ENCODE measurements at regions not wholly inside any gene's neighbourhood (a gene's known extent, or its start where the extent isn't known, plus 50 kb on each side); places are given as distances from the start of the nearest gene placed in this dataset.
A peak's percentile ranks its signal among the peaks of the same experiment; 100 is the strongest.

DNA sequence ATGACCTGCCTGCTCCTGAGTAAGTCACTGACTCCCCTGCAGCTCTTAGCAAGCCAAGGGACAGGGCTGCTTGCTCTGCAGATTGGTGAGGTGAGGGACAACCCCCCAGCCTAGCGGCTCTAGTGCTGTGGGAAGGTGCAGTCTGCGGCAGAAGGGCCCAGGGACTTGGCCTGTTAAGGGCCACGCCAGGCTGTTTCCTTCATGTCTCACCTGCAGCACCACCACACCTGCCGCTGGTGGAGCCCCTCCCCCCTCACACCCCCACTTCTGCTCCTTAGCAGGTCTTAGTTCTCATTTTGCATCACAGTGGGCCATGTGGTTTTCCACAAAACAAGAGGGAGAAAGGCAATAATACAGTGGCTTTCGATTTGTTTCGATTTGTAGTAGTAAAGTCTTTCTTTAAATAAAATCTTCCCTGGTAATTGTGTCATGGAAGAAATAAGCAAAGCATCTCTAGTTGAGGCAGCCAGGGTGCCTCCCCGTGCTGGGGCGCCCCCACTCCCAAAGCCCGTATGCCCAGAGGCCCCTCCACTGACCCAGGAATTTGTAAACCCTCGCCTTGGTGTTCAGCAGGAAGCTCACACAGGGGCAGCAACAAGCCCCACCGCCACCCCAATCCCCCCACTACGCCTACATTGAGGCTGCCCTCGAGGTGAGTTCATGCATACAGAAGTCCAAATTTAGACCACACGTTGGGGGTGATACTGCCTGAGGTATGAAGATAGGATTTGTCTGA is 86.5 kb upstream of the CLDN5 start:
- ATAC-seq (ENCODE audit: poor library complexity), result no peak
- Mint-ChIP-seq H3K4me3 (peak overlapping the region; percentile 20), H3K27ac (peak overlapping the region; percentile 49), H3K4me1 (ENCODE audit: low read depth) (peaks cover 43% of the 10 kb centered on the region), H3K9me3 (no peaks in the 10 kb centered on the region), H3K27me3 (no peaks in the 10 kb centered on the region), H3K36me3 (ENCODE audit: low read depth) (no peaks in the 10 kb centered on the region)
- Histone ChIP-seq H3K4me3 (ENCODE audit: low read length) (no peak overlapping the region), H3K36me3 (ENCODE audit: insufficient read depth, low read length) (no peaks in the 10 kb centered on the region), H3K4me1 (ENCODE audit: insufficient read depth, low read length) (peaks cover 46% of the 10 kb centered on the region), H3K27me3 (ENCODE audit: control insufficient read depth in 1 of 2, insufficient read depth in 2 of 2, low read length in 2 of 2) (peaks cover 0 to 2% of the 10 kb centered on the region in 2 experiments), H3K27ac (ENCODE audit: low read depth in 1 of 2, low read length in 2 of 2) (no peak overlapping the region), H3K9me3 (ENCODE audit: control insufficient read depth in 1 of 2, insufficient read depth in 1 of 2, low read length in 2 of 2) (no peaks in the 10 kb centered on the region)
- ChIA-PET CTCF (no interaction called here), POLR2A (interaction anchor here (1.6 to 5.5 kb wide), 2 partner anchors 9 to 13 kb away, joined by 4 to 45 read pairs; no protein-coding TSS in a partner anchor)
- peak in 3 of 14 experiments; percentile 6 to 29 (median 21) for DNase-seq
- TF ChIP-seq, protein P1, sequence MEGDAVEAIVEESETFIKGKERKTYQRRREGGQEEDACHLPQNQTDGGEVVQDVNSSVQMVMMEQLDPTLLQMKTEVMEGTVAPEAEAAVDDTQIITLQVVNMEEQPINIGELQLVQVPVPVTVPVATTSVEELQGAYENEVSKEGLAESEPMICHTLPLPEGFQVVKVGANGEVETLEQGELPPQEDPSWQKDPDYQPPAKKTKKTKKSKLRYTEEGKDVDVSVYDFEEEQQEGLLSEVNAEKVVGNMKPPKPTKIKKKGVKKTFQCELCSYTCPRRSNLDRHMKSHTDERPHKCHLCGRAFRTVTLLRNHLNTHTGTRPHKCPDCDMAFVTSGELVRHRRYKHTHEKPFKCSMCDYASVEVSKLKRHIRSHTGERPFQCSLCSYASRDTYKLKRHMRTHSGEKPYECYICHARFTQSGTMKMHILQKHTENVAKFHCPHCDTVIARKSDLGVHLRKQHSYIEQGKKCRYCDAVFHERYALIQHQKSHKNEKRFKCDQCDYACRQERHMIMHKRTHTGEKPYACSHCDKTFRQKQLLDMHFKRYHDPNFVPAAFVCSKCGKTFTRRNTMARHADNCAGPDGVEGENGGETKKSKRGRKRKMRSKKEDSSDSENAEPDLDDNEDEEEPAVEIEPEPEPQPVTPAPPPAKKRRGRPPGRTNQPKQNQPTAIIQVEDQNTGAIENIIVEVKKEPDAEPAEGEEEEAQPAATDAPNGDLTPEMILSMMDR (IDR thresholded peaks at IDR 0.05), result no peak
- intact Hi-C loops (cut with DNase I, micrococcal nuclease), result no loop called here

DNA sequence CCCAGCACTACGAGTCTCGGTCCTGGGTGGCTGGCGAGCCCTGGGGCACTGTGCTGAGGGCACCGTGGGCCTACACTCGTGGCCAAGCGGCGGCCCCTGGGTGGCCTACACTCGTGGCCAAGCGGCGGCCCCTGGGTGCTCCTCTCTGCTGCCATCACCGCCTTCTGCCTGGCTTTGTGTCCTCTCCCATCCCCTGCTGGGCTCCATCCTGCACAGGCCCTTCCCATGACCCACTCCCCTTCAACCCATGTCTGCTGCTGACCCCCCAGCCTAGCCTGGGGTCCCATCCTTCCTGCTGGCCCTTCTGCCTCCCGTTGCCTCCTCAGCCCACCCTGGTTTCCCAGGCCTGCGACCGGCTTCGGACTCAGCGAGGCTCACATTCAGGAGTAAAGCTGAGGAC is 87.4 kb upstream of the CLDN5 start:
- Mint-ChIP-seq H3K27me3 (no peaks in the 10 kb centered on the region), H3K9me3 (no peaks in the 10 kb centered on the region), H3K4me1 (ENCODE audit: low read depth) (peaks cover 38% of the 10 kb centered on the region), H3K27ac (no peak overlapping the region), H3K36me3 (ENCODE audit: low read depth) (no peaks in the 10 kb centered on the region), H3K4me3 (no peak overlapping the region)
- ChIA-PET POLR2A (interaction anchor here (5.5 kb wide), 1 partner anchor 14 kb away, joined by 45 read pairs; no protein-coding TSS in a partner anchor), CTCF (no interaction called here)
- no peak for DNase-seq
- TF ChIP-seq, protein P1 (IDR thresholded peaks at IDR 0.05), result no peak
- Histone ChIP-seq H3K27me3 (ENCODE audit: control insufficient read depth in 1 of 2, insufficient read depth in 2 of 2, low read length in 2 of 2) (peaks cover 0 to 2% of the 10 kb centered on the region in 2 experiments), H3K9me3 (ENCODE audit: control insufficient read depth in 1 of 2, insufficient read depth in 1 of 2, low read length in 2 of 2) (no peaks in the 10 kb centered on the region), H3K4me1 (ENCODE audit: insufficient read depth, low read length) (peaks cover 44% of the 10 kb centered on the region), H3K27ac (ENCODE audit: low read depth in 1 of 2, low read length in 2 of 2) (no peak overlapping the region), H3K4me3 (ENCODE audit: low read length) (no peak overlapping the region), H3K36me3 (ENCODE audit: insufficient read depth, low read length) (no peaks in the 10 kb centered on the region)
- ATAC-seq (ENCODE audit: poor library complexity), result no peak
- intact Hi-C loops (cut with DNase I, micrococcal nuclease), result no loop called here

GRCh38 chr22:19612866-19613572 is 88.8 kb upstream of the CLDN5 start:
- no peaks in the 10 kb centered on the region for H3K36me3 ChIP-seq (ENCODE audit: insufficient read depth, low read length)
- ChIA-PET CTCF (no interaction called here), POLR2A (no interaction called here)
- H3K4me3 Mint-ChIP-seq, result no peak overlapping the region
- H3K27me3 Mint-ChIP-seq, result no peaks in the 10 kb centered on the region
- intact Hi-C loops (cut with DNase I, micrococcal nuclease), result no loop called here
- no peaks in the 10 kb centered on the region for H3K36me3 Mint-ChIP-seq (ENCODE audit: low read depth)
- peaks cover 0 to 2% of the 10 kb centered on the region in 2 experiments for H3K27me3 ChIP-seq (ENCODE audit: control insufficient read depth in 1 of 2, insufficient read depth in 2 of 2, low read length in 2 of 2)
- no peaks in the 10 kb centered on the region for H3K9me3 Mint-ChIP-seq
- no peak for ATAC-seq (ENCODE audit: poor library complexity)
- H3K27ac ChIP-seq (ENCODE audit: low read depth in 1 of 2, low read length in 2 of 2), result no peak overlapping the region
- H3K4me1 Mint-ChIP-seq (ENCODE audit: low read depth), result peaks cover 24% of the 10 kb centered on the region
- H3K27ac Mint-ChIP-seq, result no peak overlapping the region
- H3K9me3 ChIP-seq (ENCODE audit: control insufficient read depth in 1 of 2, insufficient read depth in 1 of 2, low read length in 2 of 2), result no peaks in the 10 kb centered on the region
- H3K4me1 ChIP-seq (ENCODE audit: insufficient read depth, low read length), result peaks cover 30% of the 10 kb centered on the region
- no peak overlapping the region for H3K4me3 ChIP-seq (ENCODE audit: low read length)
- no peak for DNase-seq
- TF ChIP-seq, protein P1 (IDR thresholded peaks at IDR 0.05), result no peak
